PC-9 (cell line): ENCODE measurements at regions not wholly inside any gene's neighbourhood (a gene's known extent, or its start where the extent isn't known, plus 50 kb on each side); places are given as distances from the start of the nearest gene placed in this dataset.

Experiments
- CTCF ChIP-seq: fragments of 200-600 bp; sonication (generic); conservative IDR thresholded peaks from 2 replicates; pipeline ENCODE4 v1.6.1; 2017; ENCODE audit warnings: mixed run types, antibody characterized with exemption, mild to moderate bottlenecking, moderate library complexity
- EZH2 ChIP-seq: fragments of 200-600 bp; sonication (generic); IDR thresholded peaks from 2 replicates; pipeline ENCODE4 v1.8.0; 2017; ENCODE audit warnings: antibody characterized with exemption, low read depth

- no peak for TF ChIP-seq CTCF
- no peak for TF ChIP-seq EZH2
These were observed 57.4 kb upstream of the PITX2 start for GRCh38 chr4:110680265-110680664.
